Body of pancreas (tissue), 4 donors: ENCODE measurements at regions not wholly inside any gene's neighbourhood (a gene's known extent, or its start where the extent isn't known, plus 50 kb on each side); places are given as distances from the start of the nearest gene placed in this dataset.

Experiments used
- POLR2A ChIP-seq, 3 donors: fragments of 450-650 bp; IDR thresholded peaks; one replicate each; pipeline ENCODE4 v1.6.1; 2016; ENCODE audit warnings: antibody characterized with exemption in 3 of 3, mild to moderate bottlenecking in 2 of 3
- TF ChIP-seq, protein P1 (sequence below), 7 experiments: fragments of 450-650 bp in 4 of 7; fragments of 200-600 bp in 3 of 7; sonication (generic) in 3 of 7; IDR thresholded peaks; one replicate each; pipeline ENCODE4 v1.5.1; 2016 to 2019; ENCODE audit warnings: antibody characterized with exemption in 7 of 7

DNA sequence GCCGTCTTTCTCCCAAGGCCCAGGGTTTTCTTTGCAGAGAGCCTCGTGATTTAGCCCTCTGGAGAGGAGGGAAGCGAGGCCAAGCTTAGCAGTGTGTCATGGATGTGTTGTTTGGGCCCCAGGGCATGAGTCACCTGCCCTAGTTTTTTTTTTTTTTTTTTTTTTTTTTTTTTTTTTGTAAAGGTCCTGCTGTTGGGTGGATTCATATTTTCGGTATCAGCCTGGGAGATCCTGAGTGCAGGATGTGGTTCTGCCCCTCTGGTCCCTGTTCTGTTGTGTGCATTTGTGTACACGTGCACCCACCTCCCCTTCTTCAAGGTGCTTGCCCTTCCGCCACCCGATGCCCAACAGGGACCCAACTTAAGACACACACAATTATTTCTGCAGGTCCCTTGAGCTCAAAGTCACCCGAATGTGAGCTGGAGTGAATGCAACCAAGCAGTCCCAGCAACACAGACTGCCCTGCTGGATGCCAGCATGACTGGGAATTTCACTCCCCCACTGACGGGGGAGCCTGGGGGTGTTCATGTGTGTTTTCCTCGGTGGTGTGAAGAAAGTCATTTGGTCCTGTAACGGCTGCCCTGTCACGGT lies 265.8 kb upstream of the TNRC6C start:
- no peak for TF ChIP-seq POLR2A (IDR thresholded peaks at IDR 0.05)
- TF ChIP-seq, protein P1, sequence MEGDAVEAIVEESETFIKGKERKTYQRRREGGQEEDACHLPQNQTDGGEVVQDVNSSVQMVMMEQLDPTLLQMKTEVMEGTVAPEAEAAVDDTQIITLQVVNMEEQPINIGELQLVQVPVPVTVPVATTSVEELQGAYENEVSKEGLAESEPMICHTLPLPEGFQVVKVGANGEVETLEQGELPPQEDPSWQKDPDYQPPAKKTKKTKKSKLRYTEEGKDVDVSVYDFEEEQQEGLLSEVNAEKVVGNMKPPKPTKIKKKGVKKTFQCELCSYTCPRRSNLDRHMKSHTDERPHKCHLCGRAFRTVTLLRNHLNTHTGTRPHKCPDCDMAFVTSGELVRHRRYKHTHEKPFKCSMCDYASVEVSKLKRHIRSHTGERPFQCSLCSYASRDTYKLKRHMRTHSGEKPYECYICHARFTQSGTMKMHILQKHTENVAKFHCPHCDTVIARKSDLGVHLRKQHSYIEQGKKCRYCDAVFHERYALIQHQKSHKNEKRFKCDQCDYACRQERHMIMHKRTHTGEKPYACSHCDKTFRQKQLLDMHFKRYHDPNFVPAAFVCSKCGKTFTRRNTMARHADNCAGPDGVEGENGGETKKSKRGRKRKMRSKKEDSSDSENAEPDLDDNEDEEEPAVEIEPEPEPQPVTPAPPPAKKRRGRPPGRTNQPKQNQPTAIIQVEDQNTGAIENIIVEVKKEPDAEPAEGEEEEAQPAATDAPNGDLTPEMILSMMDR (IDR thresholded peaks at IDR 0.05): no peak
